GM18507 (cell line): ENCODE measurements at regions not wholly inside any gene's neighbourhood (a gene's known extent, or its start where the extent isn't known, plus 50 kb on each side); places are given as distances from the start of the nearest gene placed in this dataset.
"Not testable (repeated sequence)": the region's sequence is repeated elsewhere in the genome, so short reads cannot be mapped to it uniquely, and the experiment has no call there.

Source experiments
- DNase-seq: peaks from one replicate; pipeline ENCODE4 v3.0.0; 2011; ENCODE audit warnings: low read depth; ENCODE audit not compliant: insufficient read length; ENCODE audit errors: extremely low spot score
- FAIRE-seq: peaks from 2 replicates; lab custom pipeline; 2011; peaks lifted over from hg19 to GRCh38; lab: Jason Lieb, UNC

DNA sequence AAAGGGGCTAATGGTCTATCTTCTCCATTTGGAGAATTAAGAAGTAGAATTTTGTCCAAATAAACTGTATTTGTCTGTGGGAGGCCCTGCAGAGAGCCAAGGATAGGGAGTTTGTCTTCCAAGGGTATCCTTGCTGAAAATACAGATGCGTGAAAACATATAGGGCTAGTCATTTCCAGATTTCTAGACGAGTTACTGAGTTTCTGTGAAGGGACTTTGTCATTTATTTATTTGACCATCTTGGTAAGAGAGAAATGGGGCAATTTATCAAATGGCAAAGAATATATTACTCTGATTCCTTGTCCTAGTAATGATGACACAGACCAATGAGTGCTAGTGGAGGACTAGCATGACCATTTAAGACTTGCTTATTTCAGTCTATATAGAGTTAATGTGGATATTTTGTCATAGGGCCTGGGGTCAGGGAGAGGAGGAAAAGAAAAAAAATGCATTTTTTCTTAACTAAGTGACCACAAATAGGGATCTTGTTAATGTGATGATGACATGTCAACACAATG, 376.6 kb upstream of the ONECUT1 start:
- FAIRE-seq, result no peak
- no peak for DNase-seq

DNA sequence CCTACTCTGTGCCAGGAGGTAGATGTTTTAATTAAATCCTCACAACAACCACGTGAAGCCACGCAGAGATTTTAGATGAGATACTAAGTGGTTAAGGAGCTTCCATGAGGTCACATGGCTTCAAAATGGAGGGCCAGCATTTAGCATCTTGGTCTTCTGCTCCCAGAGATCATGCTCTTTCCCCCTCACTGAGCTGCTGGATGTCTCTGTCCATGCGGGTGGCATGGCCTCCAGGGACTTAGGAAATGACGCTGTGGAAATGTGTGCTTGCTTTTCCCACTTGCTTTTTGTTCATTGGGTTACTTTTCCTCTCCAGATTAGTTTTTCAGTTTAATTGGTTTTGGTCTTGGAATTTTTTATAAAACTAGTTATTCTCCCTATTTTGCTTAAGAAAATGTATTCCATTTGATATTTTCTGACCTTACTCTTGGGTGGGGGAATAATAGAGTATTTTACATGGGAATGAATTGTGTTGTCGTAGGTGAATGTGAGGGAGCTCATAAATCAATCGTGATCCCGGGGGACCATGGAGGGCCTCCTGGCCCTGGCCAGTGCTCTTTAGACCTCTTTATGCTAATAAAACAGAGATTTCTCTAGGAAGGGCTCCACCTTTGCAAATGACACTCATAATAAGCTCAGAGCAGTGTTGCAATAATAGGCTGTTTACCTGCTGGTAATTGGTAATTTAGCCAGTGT, 376.0 kb upstream of the ONECUT1 start:
- DNase-seq (no peak), FAIRE-seq (no peak)

DNA sequence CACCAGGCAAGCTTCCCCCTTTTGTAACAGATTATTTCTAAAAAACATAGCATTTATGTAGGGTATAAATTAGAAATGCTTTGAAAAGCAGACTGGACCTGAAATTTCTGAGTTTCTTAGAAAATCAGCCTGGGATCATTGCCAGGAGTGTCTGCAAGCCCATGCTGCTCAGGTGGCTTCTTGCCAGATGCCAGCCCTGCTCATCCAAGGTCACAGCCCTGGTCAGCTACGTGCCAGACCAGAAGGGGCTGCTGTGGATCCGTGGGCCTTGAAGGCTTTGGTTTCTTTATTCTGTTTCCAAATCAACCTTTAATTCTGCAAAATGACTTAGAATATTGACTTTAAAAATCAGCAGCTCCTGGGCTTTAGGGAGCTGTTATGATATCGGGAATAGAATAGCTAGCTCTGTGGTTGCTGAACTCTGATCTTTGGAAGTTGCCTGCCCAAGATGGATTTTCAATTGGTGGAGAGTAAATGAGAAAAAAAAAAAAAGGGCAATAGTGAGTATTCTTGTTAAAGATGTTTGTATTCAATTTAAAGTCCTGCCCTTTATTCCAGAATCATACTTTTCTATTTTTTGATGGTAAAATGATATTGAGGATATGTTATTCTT, 370.1 kb upstream of the ONECUT1 start:
- no peak for FAIRE-seq

DNA sequence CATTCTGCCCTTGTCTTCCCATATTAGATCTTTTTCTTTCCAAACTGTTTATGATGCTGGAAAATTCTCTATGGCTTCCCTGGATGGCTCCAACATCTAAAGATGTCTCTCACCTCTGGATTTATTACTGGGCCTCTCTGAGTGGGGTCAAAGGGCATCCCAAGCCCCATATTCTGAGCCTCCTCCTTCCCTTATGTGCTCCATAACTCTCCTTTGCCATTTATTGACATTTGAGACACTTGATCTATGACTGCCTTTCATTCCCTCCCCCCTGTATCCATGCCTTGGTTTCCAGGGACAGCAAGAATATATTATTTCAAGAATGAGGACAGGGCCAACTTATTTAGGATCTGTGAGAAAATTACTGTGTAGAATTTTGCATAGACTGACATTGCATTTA, 369.3 kb upstream of the ONECUT1 start:
- FAIRE-seq (no peak), DNase-seq (no peak)

More for the DNA sequence above, 370.1 kb upstream of the ONECUT1 start:
- no peak for DNase-seq

DNA sequence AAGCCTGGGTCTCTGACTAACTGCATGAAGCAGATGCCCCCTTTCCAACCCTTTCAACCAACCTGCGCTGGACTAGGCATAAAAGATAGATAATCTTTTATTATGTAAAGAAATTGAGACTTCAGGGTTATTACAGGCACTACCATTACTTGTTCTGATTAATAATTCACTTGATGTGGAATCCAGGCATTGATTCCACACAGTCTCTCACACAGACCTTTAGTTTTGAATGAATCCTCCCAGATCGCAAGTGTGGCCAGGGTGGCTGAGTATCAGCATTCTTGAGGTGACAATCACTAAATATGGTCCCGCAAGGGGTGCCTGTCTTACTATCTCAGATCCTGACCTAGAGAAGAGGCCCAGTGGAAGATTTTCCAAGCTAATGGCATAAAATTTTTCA, 368.9 kb upstream of the ONECUT1 start:
- DNase-seq (no peak), FAIRE-seq (no peak)

DNA sequence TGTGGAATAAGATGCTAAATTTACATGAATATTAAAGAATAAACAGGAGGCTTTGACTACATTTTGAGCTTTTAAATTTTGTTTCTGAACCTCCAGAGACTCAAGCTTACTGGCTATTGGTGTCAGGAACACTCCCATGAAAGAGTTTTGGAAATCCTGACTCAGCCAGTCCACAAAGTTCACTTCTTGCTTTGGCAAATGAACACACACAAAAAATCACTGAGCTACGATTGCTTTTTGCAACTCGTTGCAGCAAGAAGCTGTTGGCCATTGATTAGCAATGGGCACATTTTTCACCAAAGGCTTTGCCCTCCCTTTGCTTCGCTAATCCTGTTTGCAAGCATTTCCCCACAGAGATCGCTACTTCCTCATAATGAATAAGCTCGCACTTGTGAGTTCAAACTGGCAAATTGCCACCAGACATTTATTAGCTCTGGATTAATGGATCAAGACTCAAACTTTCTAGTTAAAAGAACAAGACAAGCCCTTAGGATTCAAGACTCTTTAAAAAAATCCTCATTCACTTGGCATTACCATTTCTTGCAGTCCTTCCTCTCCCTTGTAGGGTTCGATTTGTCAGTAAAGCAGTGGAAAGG, 343.2 kb upstream of the ONECUT1 start:
- FAIRE-seq (no peak), DNase-seq (no peak)

DNA sequence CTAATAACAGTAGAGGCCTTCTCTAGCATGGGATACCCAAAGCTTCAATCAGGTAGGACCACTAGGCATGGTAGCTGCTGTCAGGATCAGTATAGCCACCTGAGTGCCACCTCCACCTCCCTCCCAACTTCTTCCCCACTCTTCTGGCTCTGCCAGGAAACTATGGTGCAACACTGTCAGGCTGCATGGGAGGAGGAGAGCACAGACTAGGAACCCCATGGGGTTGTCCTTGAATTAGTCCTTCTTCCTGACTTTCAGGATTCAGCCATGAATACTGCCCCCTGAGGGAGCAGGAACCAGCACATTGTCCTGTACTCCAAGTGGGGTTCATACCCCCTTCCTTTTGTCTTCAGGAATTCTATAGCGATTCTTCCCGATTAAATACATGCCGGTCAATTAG, 340.8 kb upstream of the ONECUT1 start:
- no peak for FAIRE-seq

DNA sequence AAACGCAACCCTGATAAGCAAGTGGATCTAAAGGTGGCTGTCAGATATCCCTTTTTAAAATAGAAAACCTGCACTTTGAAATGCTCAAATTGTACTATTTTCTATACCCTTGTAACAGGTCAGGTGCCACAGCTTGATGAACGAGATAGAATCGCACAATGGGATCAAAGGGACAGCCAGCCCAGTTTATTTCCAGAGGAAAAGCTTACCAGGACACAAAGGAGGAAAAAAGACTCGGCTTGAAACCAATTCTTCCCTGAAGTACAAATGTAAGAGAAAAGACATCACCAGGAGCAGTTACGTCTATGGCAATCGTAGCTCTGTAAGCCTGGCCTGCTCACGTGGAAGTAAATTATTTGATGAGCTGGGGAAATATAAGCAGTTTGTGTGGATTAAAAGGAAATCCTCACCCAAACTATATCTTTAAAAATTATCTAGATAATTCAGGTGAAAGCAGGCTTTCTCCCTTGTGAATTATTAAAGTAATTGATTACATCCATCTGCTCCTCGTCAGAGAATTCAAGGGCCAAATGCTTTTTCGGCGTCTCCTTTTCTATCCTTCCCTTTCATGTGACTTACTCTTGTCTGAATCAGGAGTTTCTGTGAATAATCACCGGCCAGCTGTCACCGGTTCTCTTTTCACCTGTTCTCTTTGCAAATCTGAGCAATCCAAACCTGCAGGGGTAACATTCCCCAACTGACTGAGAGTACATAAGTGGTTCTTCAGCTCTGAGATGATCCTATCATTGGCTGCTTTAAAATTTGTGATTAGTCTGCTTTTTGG, 339.2 kb upstream of the ONECUT1 start:
- DNase-seq (no peak), FAIRE-seq (no peak)

More for the DNA sequence above, 340.8 kb upstream of the ONECUT1 start:
- DNase-seq, result no peak

DNA sequence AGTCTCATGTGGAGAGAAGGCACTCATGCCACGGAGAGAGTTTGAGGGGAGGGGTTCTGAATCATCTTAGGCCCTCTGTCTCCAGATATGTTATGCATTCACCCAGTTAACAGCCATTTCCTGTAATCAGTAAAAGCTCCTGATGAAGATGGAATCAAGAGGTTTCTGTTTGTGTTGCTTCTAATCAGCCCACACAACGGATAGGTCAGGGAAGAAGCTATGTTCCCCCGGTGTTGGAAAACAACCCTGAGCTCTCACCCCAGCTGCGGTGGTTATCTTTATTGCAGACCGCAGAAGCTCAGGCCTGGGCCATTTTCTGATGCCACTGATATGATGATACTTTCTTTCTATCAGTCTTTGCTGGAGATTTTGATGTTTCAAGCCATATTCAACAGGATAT, 338.5 kb upstream of the ONECUT1 start:
- no peak for DNase-seq
- no peak for FAIRE-seq

DNA sequence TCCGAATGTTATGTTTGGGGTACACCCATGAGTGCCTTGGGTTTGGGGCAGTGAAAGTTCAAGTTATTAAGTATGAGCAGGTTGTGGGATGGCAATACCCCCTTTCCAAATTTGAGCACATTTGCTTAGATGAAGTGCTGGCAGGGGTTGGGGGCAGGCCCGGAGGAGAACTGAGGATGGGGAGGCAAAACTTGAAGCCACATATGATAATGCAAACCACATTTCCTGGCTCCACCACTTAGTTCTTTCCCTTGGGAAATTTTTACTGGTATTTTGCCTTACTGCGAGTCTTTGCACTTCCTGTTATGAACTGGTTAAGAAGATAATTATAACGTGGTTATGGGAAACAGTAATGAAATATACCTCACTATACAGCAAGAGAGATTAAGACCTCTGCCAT, 336.0 kb upstream of the ONECUT1 start:
- FAIRE-seq, result no peak
- DNase-seq, result no peak

DNA sequence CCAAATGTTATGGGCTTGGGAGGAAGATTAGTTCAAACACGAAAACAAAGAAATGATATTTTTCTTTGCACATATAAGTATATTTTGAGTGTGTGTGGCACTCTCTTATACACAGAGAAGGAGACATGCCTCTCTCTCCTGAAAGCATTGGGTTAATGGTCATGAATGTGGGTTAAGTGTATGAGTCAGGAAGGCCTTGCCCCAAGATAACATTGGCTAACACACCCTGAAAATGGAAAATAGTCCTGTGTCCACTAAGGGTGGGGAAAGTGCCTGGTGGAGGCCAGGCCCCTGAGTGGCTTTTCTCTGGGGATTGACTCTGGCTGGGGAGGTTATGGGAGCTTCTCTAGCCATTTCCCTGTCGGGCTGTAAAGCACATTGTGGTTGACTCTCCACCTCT, 332.7 kb upstream of the ONECUT1 start:
- FAIRE-seq (no peak), DNase-seq (no peak)

DNA sequence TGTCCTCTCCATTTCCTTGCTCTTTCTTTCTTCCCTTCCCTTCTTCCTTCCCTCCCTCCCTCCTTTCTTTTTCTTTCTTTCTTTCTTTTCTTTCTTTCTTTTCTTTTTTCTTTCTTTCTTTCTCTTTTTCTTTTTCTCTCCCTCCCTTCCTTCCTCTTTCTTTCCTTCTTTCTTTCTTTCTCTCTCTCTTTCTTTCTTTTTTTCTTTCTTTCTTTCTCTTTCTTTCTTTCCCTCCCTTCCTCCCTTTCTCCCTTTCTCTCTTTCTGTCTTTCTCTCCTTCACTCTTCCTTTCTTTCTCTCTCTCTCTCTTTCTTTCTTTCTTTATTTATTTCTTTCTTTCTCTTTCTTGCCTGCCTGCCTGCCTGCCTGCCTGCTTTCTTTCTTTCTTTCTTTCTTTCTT, 326.8 kb upstream of the ONECUT1 start:
- not testable (repeated sequence) for FAIRE-seq, DNase-seq

DNA sequence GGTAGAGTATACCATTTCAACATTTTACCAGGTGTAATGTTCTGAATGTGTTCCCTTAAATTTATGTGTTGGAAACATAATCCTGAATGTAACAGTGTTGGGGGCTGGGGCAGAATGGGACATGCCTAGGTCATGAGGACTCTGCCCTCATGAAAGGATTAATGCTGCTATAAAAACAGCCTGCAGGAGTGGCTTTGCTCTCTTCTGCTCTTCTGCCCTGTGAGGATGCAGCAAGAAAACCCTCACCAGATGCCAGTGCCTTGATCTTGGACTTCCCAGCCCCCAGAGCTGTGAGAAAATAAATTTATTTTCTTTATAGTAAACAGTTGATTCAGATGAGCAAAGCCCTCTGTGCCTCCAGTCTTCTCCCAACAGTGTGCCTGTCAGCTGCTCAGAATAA, 326.0 kb upstream of the ONECUT1 start:
- no peak for DNase-seq
- no peak for FAIRE-seq

DNA sequence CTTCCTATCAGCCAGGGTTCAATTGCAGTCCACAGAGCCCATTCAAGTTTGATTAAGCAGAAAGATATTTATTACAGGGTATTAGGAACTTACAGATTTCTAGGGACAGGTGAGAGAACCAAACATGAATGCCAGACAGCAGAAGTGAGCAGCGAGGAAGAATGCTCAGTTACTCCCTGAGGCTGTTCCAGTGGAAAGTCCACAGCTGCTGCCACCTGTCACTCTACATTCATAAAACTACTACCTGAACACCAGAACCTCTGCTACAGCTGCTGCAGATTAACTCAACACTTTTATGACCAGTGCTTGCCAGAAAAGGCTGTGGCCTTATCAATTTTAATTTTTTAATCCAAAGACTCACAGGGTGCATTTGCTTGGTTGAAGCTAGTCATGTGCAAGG, 325.4 kb upstream of the ONECUT1 start:
- no peak for FAIRE-seq
- no peak for DNase-seq

DNA sequence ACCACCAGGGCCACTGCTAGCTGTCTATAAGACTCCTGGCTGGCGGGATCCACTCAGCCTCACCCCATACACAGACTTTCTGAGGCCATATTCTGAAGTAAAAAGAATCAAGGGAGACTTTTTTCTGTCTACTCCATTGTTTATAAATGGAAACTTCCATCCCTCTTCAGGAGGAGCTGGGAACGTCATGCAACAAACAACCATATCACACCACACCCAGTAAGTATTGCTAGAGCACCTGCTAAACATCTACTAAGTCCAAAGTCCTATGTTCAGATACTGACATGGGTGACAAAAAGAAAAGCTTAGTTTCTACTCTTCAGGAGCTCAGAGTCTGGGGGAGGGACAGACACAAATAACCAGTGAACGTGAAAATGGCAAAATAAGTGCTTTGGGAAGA, 324.8 kb upstream of the ONECUT1 start:
- FAIRE-seq, result no peak

DNA sequence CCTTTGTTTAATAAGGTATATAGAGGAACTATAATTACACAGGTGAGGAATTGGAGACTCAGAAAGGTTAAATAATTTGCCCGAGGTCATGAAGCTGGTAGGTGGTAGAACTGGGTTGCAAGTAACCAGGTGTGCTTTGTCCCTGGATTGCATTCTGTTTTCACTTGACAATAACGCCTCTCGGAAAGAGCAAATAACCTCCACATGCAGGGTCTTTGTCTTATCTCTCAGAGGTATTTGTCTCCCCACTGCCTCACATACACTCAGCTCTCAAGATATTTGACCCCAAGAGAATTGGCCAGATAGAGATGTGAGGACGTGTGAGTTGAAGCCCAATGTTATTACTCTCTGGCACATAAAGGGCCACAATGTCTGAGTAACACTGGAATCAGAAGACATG, 320.9 kb upstream of the ONECUT1 start:
- DNase-seq (no peak), FAIRE-seq (no peak)

More for the DNA sequence above, 324.8 kb upstream of the ONECUT1 start:
- no peak for DNase-seq

DNA sequence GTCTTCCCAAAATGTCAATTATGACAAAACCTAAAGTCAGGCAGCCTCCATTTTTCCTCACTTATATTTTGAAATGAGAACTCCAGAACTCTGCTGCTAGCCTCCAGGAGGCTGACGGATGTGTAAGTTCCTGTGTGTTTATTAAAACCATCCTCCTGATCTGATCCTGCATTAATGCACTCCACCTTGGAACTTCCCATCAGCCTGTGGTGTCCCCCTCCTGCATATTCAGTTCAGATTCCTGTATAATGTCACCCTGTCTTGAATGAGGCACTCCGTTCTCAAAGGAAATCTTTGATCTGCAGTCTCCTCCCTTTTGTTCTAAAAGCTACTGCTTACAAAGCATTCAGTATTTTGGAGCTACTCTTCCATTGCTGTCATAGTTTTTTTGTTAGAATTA, 318.2 kb upstream of the ONECUT1 start:
- DNase-seq (no peak), FAIRE-seq (no peak)

DNA sequence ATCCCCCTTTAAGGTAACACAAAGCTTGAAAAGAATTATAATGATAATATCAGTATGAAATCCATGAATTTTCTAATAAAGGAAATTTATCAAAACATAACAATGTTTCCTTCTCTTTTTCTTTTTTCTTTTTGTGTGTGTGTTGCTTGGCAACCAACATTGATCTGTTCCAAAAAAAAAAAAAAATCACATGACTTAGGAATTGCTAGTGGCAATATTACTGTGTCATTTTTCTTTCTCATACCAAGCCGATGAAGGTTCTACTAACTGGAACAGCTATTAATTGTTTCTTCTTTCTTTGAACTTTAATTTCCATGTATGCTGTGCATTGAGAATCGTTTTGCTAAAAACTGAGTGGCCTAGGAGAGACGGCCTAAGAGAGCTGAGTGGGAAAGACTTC, 317.7 kb upstream of the ONECUT1 start:
- no peak for DNase-seq

DNA sequence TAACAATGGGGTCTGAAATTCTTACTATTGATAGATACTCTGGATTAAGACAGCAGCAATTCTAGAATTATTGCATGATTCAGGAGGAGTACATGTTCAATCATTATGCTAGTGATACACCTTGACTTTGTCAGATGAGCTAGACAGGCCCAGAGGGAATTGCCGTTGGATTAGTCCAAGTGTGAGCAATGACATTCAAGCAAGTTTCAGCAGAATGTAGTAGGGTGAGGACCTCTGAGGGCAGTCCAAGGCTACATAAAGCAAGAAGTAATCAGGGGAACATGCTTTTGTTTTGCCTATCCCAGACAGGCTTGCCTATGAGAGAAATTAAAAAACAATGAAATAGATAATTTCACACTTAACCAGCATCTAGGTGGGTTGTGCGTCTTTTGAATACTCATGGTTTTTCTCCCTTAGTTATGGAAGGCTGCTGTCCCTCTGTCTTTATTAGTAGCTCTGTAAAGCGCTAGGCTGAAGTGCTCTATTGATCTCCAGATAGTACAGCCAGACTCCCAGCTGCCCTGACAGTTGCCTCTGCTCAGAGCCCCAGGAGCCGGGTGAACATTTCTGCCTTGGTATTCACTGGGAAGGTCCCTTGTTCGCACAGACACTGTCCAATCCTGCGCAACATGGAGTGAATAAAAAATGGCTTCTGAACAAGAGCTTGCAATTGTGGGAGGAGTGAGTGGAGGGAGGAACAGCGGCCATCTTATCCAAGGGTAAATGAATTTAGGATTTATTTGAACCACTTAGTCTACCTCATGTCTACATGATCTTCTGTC, 316.6 kb upstream of the ONECUT1 start:
- FAIRE-seq (no peak), DNase-seq (no peak)

More for the DNA sequence above, 317.7 kb upstream of the ONECUT1 start:
- FAIRE-seq, result no peak
